ENCODE measurements at regions not wholly inside any gene's neighbourhood (a gene's known extent, or its start where the extent isn't known, plus 50 kb on each side); places are given as distances from the start of the nearest gene placed in this dataset.
"Not testable (repeated sequence)": the region's sequence is repeated elsewhere in the genome, so short reads cannot be mapped to it uniquely, and the experiment has no call there.

DNA sequence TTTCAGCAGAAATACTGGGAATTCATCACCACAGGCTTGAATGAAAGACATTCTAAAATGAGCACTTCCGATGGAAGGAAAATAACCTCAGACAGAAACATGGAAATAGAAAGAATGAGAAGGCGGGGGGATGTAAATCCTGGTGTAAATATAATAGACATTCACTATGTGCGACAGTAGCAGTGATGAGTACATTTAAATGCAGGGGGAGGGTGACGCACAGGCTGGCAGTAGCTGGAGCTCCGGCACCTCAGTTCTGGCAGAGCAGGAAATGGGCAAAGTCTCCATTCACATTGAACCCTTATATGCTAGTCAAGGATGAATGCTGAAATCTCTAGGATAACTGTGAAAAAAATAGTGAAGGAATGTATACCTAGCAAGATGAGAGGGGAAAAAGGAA lies 172.7 kb upstream of the C14orf180 start:
- Histone ChIP-seq H3K4me1 (ENCODE audit: control insufficient read depth, insufficient read depth, low read length, unreplicated experiment) (no peaks in the 10 kb centered on the region), H2AFZ (ENCODE audit: low read length, unreplicated experiment) (no peak overlapping the region), H3K27ac (ENCODE audit: low read depth, low read length) (no peak overlapping the region), H3K27me3 (ENCODE audit: insufficient read depth, low read length) (peaks cover 49% of the 10 kb centered on the region), H3K36me3 (ENCODE audit: insufficient read depth, low read length) (no peaks in the 10 kb centered on the region), H3K79me2 (ENCODE audit: control insufficient read depth, insufficient read depth, low read length, unreplicated experiment) (no peaks in the 10 kb centered on the region), H3K4me3 (ENCODE audit: low read depth, low read length) (no peak overlapping the region)

DNA sequence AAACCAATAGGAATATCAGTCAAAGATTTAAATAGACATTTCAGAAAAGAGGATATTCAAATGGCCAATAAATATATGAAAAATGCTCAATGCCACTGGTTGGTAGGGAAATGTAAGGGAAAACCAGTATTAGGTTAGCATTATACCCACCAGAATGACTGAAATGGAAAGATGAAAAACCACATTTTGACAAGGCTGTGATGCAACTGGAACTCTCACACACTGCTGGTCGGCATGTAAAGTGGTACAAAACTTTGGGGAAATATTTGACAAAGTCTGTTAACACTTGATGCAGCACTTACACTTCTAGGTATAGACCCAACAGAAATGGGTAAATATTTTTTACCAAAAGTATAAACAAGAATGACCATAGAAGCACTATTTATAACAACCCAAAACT lies 163.2 kb upstream of the C14orf180 start:
- H3K79me2 ChIP-seq (ENCODE audit: control insufficient read depth, insufficient read depth, low read length, unreplicated experiment), result no peaks in the 10 kb centered on the region
- H3K27me3 ChIP-seq (ENCODE audit: insufficient read depth, low read length), result peaks cover 19% of the 10 kb centered on the region

DNA sequence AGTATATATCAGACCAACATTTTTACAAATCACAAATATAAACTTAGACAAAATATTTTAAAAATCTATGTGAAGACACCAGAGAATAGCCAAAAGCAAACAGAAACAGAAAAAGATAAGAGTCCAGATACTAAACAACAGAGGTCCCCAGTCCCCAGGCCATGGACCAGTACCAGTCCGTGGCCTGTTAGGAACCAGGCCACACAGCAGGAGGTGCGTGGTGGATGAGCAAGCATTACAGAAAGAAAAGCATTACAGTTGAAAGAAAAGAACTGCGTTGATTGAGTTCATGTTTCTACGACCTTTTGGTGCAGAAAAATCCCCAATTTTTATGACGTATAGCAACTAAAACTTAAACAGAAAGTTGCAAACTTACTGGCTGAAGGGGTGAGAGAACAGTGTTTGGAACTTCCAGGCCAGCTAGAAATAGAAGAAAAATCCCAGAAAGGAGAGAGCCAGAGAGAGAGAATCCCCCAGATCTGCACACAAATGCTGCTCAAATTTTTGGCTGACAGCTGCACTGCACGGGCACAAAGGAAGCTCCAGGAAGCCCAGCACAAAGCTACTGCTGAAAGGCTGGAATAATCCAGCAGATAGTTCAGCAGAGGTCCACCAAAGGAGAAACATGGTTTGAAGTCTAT lies 159.6 kb upstream of the C14orf180 start:
- H3K36me3 ChIP-seq (ENCODE audit: insufficient read depth, low read length), result no peaks in the 10 kb centered on the region
- no peaks in the 10 kb centered on the region for H3K4me1 ChIP-seq (ENCODE audit: control insufficient read depth, insufficient read depth, low read length, unreplicated experiment)
- no peak overlapping the region for H2AFZ ChIP-seq (ENCODE audit: low read length, unreplicated experiment)
- no peak overlapping the region for H3K4me3 ChIP-seq (ENCODE audit: low read depth, low read length)
- peaks cover 53% of the 10 kb centered on the region for H3K27me3 ChIP-seq (ENCODE audit: insufficient read depth, low read length)
- no peaks in the 10 kb centered on the region for H3K79me2 ChIP-seq (ENCODE audit: control insufficient read depth, insufficient read depth, low read length, unreplicated experiment)
- H3K27ac ChIP-seq (ENCODE audit: low read depth, low read length), result no peak overlapping the region

More for the DNA sequence above, 163.2 kb upstream of the C14orf180 start:
- no peaks in the 10 kb centered on the region for H3K36me3 ChIP-seq (ENCODE audit: insufficient read depth, low read length)
- no peaks in the 10 kb centered on the region for H3K4me1 ChIP-seq (ENCODE audit: control insufficient read depth, insufficient read depth, low read length, unreplicated experiment)
- H3K27ac ChIP-seq (ENCODE audit: low read depth, low read length), result no peak overlapping the region
- no peak overlapping the region for H2AFZ ChIP-seq (ENCODE audit: low read length, unreplicated experiment)
- H3K4me3 ChIP-seq (ENCODE audit: low read depth, low read length), result no peak overlapping the region

DNA sequence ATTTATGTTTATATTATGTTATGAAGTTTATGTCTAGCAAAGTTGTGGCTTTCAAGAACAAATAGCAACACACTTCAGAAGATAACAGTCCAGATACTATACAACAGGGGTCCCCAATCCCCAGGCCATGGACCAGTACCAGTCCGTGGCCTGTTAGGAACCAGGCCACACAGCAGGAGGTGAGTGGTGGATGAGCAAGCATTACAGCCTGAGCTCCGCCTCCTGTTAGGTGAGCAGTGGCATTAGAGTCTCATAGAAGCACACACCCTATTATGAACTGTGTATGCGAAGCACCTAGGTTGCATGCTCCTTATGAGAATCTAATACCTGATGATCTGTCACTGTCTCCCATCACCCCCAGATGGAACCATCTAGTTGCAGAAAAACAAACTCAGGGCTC lies 159.0 kb upstream of the C14orf180 start:
- not testable (repeated sequence) for H3K4me1 ChIP-seq (ENCODE audit: control insufficient read depth, insufficient read depth, low read length, unreplicated experiment); H2AFZ ChIP-seq (ENCODE audit: low read length, unreplicated experiment); H3K36me3 ChIP-seq (ENCODE audit: insufficient read depth, low read length)

DNA sequence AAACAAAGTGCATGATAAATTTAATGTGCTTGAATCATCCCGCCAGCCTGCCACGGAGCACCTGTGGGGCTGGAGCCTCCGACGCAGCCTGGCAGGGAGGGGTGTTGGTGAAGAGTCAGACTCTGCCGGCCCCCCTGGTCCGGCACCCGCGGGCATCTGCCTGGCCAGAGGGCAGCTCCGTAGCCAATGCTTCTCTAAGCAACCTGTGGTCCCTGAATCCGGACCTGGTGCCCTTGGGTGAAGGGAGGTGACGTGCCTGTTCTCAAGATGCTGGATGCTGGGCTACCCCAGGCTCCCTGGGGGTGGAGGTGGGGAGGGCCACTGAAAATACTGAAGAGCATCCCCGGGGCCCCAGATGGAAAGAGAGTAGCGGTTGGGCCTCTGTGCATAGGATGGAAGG lies 158.6 kb upstream of the C14orf180 start:
- H3K36me3 ChIP-seq (ENCODE audit: insufficient read depth, low read length), result no peaks in the 10 kb centered on the region
- no peak overlapping the region for H2AFZ ChIP-seq (ENCODE audit: low read length, unreplicated experiment)
- peaks cover 56% of the 10 kb centered on the region for H3K27me3 ChIP-seq (ENCODE audit: insufficient read depth, low read length)
- H3K4me3 ChIP-seq (ENCODE audit: low read depth, low read length), result no peak overlapping the region
- no peak overlapping the region for H3K27ac ChIP-seq (ENCODE audit: low read depth, low read length)
- no peaks in the 10 kb centered on the region for H3K4me1 ChIP-seq (ENCODE audit: control insufficient read depth, insufficient read depth, low read length, unreplicated experiment)
- no peaks in the 10 kb centered on the region for H3K79me2 ChIP-seq (ENCODE audit: control insufficient read depth, insufficient read depth, low read length, unreplicated experiment)

More for the DNA sequence above, 159.0 kb upstream of the C14orf180 start:
- H3K79me2 ChIP-seq (ENCODE audit: control insufficient read depth, insufficient read depth, low read length, unreplicated experiment); H3K27ac ChIP-seq (ENCODE audit: low read depth, low read length); H3K4me3 ChIP-seq (ENCODE audit: low read depth, low read length): not testable (repeated sequence)
- H3K27me3 ChIP-seq (ENCODE audit: insufficient read depth, low read length), result peaks cover 58% of the 10 kb centered on the region

DNA sequence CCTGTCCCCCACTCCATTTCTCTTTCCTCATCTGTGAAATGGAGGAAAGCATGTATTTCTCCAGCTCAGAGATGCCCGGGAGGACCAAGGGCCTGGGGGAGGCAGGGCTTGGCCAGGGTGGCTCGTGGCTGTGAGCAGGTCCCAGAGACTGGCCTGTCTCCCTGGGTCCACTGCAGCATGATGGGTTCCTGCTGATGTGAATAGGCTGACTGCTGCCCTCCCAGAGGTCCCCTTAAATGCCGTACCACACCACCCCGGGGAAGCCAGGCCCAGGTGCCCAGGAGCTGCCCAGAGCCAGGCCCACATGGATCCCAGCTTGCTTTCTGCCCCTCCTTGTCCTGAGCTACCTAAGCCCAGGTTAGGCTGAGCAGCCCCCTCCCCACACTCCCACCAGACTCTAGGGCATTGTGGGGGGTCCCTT lies 158.2 kb upstream of the C14orf180 start:
- H2AFZ ChIP-seq (ENCODE audit: low read length, unreplicated experiment), result no peak overlapping the region
- H3K4me3 ChIP-seq (ENCODE audit: low read depth, low read length), result no peak overlapping the region
- no peaks in the 10 kb centered on the region for H3K79me2 ChIP-seq (ENCODE audit: control insufficient read depth, insufficient read depth, low read length, unreplicated experiment)
- H3K36me3 ChIP-seq (ENCODE audit: insufficient read depth, low read length), result no peaks in the 10 kb centered on the region
- peaks cover 52% of the 10 kb centered on the region for H3K27me3 ChIP-seq (ENCODE audit: insufficient read depth, low read length)
- H3K27ac ChIP-seq (ENCODE audit: low read depth, low read length), result no peak overlapping the region
- H3K4me1 ChIP-seq (ENCODE audit: control insufficient read depth, insufficient read depth, low read length, unreplicated experiment), result no peaks in the 10 kb centered on the region

DNA sequence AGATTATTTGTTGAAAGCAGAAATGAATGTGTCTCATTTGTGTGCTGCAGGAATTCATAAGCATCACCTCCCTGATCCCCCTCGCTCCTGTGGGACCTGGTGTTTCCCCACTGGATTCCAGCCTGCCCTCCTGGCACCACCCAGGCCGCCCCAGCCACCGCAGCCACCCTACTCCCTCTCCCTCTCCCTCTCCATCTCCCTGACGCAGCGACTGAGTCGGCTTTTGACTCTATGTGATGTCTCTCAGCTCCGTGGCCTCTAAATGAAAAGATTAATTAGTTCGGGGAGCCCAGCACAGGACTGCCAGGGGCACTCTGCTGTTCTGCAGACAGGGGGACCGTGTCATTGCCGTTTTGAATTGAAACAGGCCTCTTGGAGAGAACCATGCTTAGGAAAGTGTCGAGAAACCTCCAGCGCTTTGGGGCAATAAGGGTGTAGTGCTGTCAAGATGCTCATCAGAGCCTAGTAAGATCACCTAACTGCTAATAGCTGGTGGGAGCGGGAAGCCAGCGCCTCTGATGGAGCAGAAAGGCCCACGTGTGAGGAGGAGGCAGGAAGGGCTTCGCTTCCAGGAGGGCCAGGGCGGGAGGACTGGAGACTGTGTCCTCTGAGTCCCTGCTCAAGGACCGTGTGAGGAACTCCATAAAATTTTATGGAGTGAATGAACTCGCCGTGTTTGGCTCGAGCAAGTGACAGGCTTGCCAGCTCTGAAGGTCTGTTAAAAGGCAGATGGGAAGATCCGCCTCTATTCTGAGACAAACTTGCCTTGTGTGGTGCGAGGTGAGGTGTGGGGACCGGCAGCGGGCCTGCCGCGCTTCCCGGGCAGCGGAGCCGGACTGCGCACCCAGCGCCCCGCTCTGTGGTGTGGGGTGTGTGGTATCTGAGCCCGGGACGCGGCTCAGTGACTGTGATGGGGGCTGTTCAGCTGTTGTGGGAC lies 157.4 kb upstream of the C14orf180 start:
- Histone ChIP-seq H3K4me1 (ENCODE audit: control insufficient read depth, insufficient read depth, low read length, unreplicated experiment) (no peaks in the 10 kb centered on the region), H3K27ac (ENCODE audit: low read depth, low read length) (no peak overlapping the region), H3K27me3 (ENCODE audit: insufficient read depth, low read length) (peaks cover 44% of the 10 kb centered on the region), H3K79me2 (ENCODE audit: control insufficient read depth, insufficient read depth, low read length, unreplicated experiment) (no peaks in the 10 kb centered on the region), H3K36me3 (ENCODE audit: insufficient read depth, low read length) (no peaks in the 10 kb centered on the region), H2AFZ (ENCODE audit: low read length, unreplicated experiment) (no peak overlapping the region), H3K4me3 (ENCODE audit: low read depth, low read length) (no peak overlapping the region)

DNA sequence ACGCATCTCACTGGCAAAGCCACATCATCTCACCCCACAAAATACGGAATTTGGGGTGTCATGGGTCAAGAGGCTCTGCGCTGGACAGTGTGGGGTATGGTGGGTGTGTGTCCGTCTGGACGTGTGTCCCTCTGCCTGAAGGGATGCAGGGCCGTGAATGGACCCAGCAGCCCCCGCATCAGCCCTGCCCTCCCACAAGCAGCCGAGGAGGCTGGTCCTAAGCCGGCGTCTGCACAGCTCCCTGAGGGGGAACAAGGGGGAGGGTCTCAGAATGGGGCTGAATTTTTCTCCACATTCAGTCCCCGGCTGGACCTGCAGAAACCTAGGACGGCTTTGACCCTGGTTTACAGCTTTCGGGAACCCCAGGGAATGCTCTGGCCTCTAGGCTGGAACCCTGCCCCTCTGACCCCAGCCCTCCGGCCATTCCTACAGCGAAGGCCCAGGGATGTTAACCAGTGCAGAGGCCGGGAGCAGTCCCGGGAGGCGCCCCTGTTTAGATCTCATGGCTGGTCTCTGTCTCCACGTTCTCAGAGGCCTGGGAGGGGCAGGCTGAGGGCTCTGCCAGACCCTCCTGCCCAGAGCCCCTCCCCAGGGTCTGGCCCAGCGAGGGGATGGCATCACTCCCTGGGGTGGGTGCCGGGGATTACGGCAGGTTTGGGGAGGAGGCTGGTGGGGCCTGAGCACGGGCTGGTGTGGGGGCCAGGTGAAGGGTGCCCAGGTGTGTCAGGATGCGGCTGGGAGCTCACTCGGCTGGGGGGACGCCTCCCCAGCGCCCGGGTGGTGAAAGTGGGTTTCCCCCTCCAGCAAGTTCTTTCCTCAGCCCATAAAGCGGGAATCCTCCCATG lies 156.5 kb upstream of the C14orf180 start:
- H3K79me2 ChIP-seq (ENCODE audit: control insufficient read depth, insufficient read depth, low read length, unreplicated experiment), result no peaks in the 10 kb centered on the region
- no peak overlapping the region for H2AFZ ChIP-seq (ENCODE audit: low read length, unreplicated experiment)
- no peak overlapping the region for H3K27ac ChIP-seq (ENCODE audit: low read depth, low read length)
- no peaks in the 10 kb centered on the region for H3K4me1 ChIP-seq (ENCODE audit: control insufficient read depth, insufficient read depth, low read length, unreplicated experiment)
- no peak overlapping the region for H3K4me3 ChIP-seq (ENCODE audit: low read depth, low read length)
- H3K27me3 ChIP-seq (ENCODE audit: insufficient read depth, low read length), result peaks cover 44% of the 10 kb centered on the region
- H3K36me3 ChIP-seq (ENCODE audit: insufficient read depth, low read length), result no peaks in the 10 kb centered on the region

DNA sequence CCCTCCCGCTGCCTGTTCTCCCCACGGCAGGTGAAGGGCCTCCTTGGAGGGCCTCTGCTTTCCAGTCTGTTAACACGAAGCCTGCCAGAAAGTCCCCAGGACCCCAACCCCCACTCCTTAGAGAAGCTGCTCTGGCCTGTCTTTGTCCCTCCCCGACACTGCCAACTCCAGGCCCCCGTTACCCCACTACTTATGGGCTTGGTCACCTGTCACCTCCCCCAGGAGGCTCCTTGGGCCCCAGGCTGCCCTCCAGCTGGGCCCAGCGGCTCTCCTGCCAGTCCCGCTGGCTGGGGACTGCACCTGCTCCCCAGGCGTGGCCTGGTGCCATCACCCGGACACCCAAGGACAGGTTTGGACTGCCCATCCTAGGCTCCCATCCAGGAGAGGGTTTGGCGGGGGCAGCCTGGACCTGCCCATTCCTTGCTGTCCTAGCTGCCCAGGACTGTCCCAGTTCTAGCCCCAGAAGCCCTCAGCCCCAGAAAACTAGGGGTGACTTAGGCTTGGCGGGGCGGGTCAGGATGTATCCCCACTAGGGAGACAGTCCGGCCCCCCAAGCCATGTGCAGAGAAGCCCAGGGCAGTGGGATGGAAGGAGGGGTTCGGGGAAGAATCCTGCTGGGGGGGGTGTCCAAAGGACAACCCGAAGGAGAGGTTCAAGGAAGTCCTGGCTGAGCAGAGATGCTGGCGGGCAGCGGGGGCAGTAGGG lies 155.7 kb upstream of the C14orf180 start:
- Histone ChIP-seq H3K4me3 (ENCODE audit: low read depth, low read length) (no peak overlapping the region), H3K36me3 (ENCODE audit: insufficient read depth, low read length) (no peaks in the 10 kb centered on the region), H3K27me3 (ENCODE audit: insufficient read depth, low read length) (peaks cover 41% of the 10 kb centered on the region), H3K4me1 (ENCODE audit: control insufficient read depth, insufficient read depth, low read length, unreplicated experiment) (no peaks in the 10 kb centered on the region), H2AFZ (ENCODE audit: low read length, unreplicated experiment) (no peak overlapping the region), H3K79me2 (ENCODE audit: control insufficient read depth, insufficient read depth, low read length, unreplicated experiment) (no peaks in the 10 kb centered on the region), H3K27ac (ENCODE audit: low read depth, low read length) (no peak overlapping the region)

Data from ACC112 (cell line).